ENCODE measurements at regions not wholly inside any gene's neighbourhood (a gene's known extent, or its start where the extent isn't known, plus 50 kb on each side); places are given as distances from the start of the nearest gene placed in this dataset.

- Histone ChIP-seq H4K20me1 (ENCODE audit: insufficient read depth, low read length) (no peaks in the 10 kb centered on the region), H3K36me3 (replicated peaks in 1 of 2; ENCODE audit: control insufficient read depth in 1 of 2, insufficient read depth in 2 of 2, low read length in 2 of 2) (no peaks in the 10 kb centered on the region), H2AFZ (ENCODE audit: low read length) (no peak overlapping the region), H3K4me2 (ENCODE audit: low read depth, low read length) (no peak overlapping the region), H3K79me2 (ENCODE audit: insufficient read depth, low read length) (no peaks in the 10 kb centered on the region), H3K9ac (ENCODE audit: insufficient read depth, low read depth, low read length) (no peak overlapping the region), H3K27me3 (ENCODE audit: control insufficient read depth in 1 of 2, insufficient read depth in 2 of 2, low read length in 2 of 2) (0 out of 5 replicates have a peak, but pooled peaks cover 0 to 4% of the 10 kb centered on the region in 2 experiments), H3K4me1 (ENCODE audit: insufficient read depth, low read length) (peaks cover 15% of the 10 kb centered on the region), H3K9me3 (ENCODE audit: low read length) (no peaks in the 10 kb centered on the region), H3K4me3 (replicated peaks in 1 of 3; ENCODE audit: insufficient read depth in 1 of 3, low read depth in 2 of 3, low read length in 3 of 3) (no peak overlapping the region), H3K27ac (ENCODE audit: extremely low read length, insufficient read depth, low read length) (no peak overlapping the region)
- CTCF ChIA-PET (ENCODE audit: low intra/inter-chr PET ratio, low total read pairs) = no interaction called here
- intact Hi-C loops (cut with micrococcal nuclease; ENCODE audit: unreplicated experiment) = no loop called here
- in situ Hi-C loops (cut with HindIII; ENCODE audit: extremely low pct_ligation_motif_present, low pct_unique_long_range_greater_than_20kb) = no loop called here
- 18% methylated on average over 8 of the region's 17 CpGs for WGBS (ENCODE audit: low lambda C conversion rate)
- BruUV-seq (replicated peaks) = no TSS peak
- ATAC-seq (no peak), FAIRE-seq (no peak), DNase-seq (ENCODE audit: low spot score) (no peak)
- POLR2A ChIA-PET = no interaction called here
- TF ChIP-seq KAT2B (IDR thresholded peaks at IDR 0.05; ENCODE audit: borderline replicate concordance, low read depth, low read length) (no peak), ETV6 (CRISPR knock-in tag; conservative IDR thresholded peaks at IDR 0.05) (no peak), TSC22D2 (CRISPR knock-in tag; IDR thresholded peaks at IDR 0.05; ENCODE audit: borderline replicate concordance) (no peak), MATR3 (CRISPR knock-in tag; IDR thresholded peaks at IDR 0.05) (no peak), RORA (CRISPR knock-in tag; IDR thresholded peaks at IDR 0.05) (no peak), TARDBP (CRISPR knock-in tag; IDR thresholded peaks at IDR 0.05) (no peak), PRPF4 (IDR thresholded peaks at IDR 0.05; ENCODE audit: low read depth, low read length, poor library complexity, severe bottlenecking) (no peak), KLF15 (CRISPR knock-in tag; IDR thresholded peaks at IDR 0.05; ENCODE audit: borderline replicate concordance) (no peak), ZC3H4 (CRISPR knock-in tag; IDR thresholded peaks at IDR 0.05; ENCODE audit: borderline replicate concordance) (no peak), ZZZ3 (CRISPR knock-in tag; IDR thresholded peaks at IDR 0.05; ENCODE audit: borderline replicate concordance) (no peak), ZMAT3 (CRISPR knock-in tag; conservative IDR thresholded peaks at IDR 0.05) (no peak), ZNF781 (CRISPR knock-in tag; IDR thresholded peaks at IDR 0.05; ENCODE audit: borderline replicate concordance, not compliant biosample characterization) (no peak), EZH2 (conservative IDR thresholded peaks at IDR 0.05; ENCODE audit: low read depth, low read length) (no peak)
- TF ChIP-seq, protein P1, sequence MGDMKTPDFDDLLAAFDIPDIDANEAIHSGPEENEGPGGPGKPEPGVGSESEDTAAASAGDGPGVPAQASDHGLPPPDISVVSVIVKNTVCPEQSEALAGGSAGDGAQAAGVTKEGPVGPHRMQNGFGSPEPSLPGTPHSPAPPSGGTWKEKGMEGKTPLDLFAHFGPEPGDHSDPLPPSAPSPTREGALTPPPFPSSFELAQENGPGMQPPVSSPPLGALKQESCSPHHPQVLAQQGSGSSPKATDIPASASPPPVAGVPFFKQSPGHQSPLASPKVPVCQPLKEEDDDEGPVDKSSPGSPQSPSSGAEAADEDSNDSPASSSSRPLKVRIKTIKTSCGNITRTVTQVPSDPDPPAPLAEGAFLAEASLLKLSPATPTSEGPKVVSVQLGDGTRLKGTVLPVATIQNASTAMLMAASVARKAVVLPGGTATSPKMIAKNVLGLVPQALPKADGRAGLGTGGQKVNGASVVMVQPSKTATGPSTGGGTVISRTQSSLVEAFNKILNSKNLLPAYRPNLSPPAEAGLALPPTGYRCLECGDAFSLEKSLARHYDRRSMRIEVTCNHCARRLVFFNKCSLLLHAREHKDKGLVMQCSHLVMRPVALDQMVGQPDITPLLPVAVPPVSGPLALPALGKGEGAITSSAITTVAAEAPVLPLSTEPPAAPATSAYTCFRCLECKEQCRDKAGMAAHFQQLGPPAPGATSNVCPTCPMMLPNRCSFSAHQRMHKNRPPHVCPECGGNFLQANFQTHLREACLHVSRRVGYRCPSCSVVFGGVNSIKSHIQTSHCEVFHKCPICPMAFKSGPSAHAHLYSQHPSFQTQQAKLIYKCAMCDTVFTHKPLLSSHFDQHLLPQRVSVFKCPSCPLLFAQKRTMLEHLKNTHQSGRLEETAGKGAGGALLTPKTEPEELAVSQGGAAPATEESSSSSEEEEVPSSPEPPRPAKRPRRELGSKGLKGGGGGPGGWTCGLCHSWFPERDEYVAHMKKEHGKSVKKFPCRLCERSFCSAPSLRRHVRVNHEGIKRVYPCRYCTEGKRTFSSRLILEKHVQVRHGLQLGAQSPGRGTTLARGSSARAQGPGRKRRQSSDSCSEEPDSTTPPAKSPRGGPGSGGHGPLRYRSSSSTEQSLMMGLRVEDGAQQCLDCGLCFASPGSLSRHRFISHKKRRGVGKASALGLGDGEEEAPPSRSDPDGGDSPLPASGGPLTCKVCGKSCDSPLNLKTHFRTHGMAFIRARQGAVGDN (CRISPR knock-in tag; IDR thresholded peaks at IDR 0.05) = no peak
- TF ChIP-seq, protein P2, sequence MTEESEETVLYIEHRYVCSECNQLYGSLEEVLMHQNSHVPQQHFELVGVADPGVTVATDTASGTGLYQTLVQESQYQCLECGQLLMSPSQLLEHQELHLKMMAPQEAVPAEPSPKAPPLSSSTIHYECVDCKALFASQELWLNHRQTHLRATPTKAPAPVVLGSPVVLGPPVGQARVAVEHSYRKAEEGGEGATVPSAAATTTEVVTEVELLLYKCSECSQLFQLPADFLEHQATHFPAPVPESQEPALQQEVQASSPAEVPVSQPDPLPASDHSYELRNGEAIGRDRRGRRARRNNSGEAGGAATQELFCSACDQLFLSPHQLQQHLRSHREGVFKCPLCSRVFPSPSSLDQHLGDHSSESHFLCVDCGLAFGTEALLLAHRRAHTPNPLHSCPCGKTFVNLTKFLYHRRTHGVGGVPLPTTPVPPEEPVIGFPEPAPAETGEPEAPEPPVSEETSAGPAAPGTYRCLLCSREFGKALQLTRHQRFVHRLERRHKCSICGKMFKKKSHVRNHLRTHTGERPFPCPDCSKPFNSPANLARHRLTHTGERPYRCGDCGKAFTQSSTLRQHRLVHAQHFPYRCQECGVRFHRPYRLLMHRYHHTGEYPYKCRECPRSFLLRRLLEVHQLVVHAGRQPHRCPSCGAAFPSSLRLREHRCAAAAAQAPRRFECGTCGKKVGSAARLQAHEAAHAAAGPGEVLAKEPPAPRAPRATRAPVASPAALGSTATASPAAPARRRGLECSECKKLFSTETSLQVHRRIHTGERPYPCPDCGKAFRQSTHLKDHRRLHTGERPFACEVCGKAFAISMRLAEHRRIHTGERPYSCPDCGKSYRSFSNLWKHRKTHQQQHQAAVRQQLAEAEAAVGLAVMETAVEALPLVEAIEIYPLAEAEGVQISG (CRISPR knock-in tag; IDR thresholded peaks at IDR 0.05) = no peak
- TF ChIP-seq, protein P3, sequence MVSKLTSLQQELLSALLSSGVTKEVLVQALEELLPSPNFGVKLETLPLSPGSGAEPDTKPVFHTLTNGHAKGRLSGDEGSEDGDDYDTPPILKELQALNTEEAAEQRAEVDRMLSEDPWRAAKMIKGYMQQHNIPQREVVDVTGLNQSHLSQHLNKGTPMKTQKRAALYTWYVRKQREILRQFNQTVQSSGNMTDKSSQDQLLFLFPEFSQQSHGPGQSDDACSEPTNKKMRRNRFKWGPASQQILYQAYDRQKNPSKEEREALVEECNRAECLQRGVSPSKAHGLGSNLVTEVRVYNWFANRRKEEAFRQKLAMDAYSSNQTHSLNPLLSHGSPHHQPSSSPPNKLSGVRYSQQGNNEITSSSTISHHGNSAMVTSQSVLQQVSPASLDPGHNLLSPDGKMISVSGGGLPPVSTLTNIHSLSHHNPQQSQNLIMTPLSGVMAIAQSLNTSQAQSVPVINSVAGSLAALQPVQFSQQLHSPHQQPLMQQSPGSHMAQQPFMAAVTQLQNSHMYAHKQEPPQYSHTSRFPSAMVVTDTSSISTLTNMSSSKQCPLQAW (CRISPR knock-in tag; IDR thresholded peaks at IDR 0.05) = no peak
These were observed 150.6 kb upstream of the RAB12 start for GRCh38 chr18:8458546-8459215.

Data from HepG2 (cell line).